Left ventricle myocardium inferior (tissue), 1 donor: ENCODE measurements at regions not wholly inside any gene's neighbourhood (a gene's known extent, or its start where the extent isn't known, plus 50 kb on each side); places are given as distances from the start of the nearest gene placed in this dataset.

ENCODE experiments used
- DNase-seq: peaks from one replicate; pipeline ENCODE4 v3.0.0-alpha.2; 2020
- H3K27ac ChIP-seq: fragments of 200-600 bp; replicated peaks from 2 replicates; pipeline ENCODE4 v1.8.0; 2021
- H3K27me3 ChIP-seq: fragments of 200-600 bp; 2 replicates; pipeline ENCODE4 v1.8.0; 2021; ENCODE audit warnings: low read depth
- H3K36me3 ChIP-seq: fragments of 200-600 bp; 2 replicates; pipeline ENCODE4 v1.8.0; 2021
- H3K4me1 ChIP-seq: fragments of 200-600 bp; 2 replicates; pipeline ENCODE4 v1.8.0; 2021
- H3K4me3 ChIP-seq: fragments of 200-600 bp; 2 replicates; pipeline ENCODE4 v1.8.0; 2021; ENCODE audit warnings: mild to moderate bottlenecking, moderate library complexity
- H3K9me3 ChIP-seq: fragments of 200-600 bp; replicated peaks from 2 replicates; pipeline ENCODE4 v1.8.0; 2021
- intact Hi-C: fragments of 100-400 bp; cut with micrococcal nuclease; formaldehyde crosslinking; loops from one replicate; pipeline ENCODE4 v1.11.0; 2022
- TF ChIP-seq, protein P1 (sequence below): fragments of 200-600 bp; IDR thresholded peaks from 2 replicates; pipeline ENCODE4 v1.8.0; 2021; ENCODE audit warnings: antibody characterized with exemption, mild to moderate bottlenecking, borderline replicate concordance
- donor health status: DM: no; HTN: yes; CAD: no; lungs with severe emphysema.

DNA sequence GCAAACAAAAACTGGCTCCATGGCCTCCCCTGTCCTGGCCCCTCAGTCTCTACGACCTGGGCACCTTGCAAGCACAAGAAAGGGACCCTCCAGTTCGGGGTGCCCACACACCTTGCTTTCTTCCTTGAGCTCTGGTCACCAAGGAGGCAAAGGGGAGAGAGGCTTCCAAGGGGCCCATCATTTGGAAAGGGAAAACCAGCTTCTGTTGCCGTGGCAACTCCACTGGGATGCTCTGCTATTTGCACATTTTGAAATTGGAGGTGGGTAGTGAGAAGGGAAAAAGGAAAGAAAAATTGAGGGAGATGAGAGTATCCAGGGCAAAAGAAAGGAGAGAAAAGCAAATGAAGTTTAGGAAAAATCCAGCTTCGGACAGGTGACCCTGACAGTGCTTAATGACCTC, 388.4 kb downstream of the SHANK2 start:
- peaks cover 85% of the 10 kb centered on the region for H3K27me3 ChIP-seq
- H3K4me1 ChIP-seq, result no peaks in the 10 kb centered on the region
- intact Hi-C loops, result no loop called here
- no peak overlapping the region for H3K27ac ChIP-seq
- TF ChIP-seq, protein P1, sequence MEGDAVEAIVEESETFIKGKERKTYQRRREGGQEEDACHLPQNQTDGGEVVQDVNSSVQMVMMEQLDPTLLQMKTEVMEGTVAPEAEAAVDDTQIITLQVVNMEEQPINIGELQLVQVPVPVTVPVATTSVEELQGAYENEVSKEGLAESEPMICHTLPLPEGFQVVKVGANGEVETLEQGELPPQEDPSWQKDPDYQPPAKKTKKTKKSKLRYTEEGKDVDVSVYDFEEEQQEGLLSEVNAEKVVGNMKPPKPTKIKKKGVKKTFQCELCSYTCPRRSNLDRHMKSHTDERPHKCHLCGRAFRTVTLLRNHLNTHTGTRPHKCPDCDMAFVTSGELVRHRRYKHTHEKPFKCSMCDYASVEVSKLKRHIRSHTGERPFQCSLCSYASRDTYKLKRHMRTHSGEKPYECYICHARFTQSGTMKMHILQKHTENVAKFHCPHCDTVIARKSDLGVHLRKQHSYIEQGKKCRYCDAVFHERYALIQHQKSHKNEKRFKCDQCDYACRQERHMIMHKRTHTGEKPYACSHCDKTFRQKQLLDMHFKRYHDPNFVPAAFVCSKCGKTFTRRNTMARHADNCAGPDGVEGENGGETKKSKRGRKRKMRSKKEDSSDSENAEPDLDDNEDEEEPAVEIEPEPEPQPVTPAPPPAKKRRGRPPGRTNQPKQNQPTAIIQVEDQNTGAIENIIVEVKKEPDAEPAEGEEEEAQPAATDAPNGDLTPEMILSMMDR, result no peak
- no peaks in the 10 kb centered on the region for H3K9me3 ChIP-seq
- H3K36me3 ChIP-seq, result no peaks in the 10 kb centered on the region
- no peak for DNase-seq
- no peak overlapping the region for H3K4me3 ChIP-seq

DNA sequence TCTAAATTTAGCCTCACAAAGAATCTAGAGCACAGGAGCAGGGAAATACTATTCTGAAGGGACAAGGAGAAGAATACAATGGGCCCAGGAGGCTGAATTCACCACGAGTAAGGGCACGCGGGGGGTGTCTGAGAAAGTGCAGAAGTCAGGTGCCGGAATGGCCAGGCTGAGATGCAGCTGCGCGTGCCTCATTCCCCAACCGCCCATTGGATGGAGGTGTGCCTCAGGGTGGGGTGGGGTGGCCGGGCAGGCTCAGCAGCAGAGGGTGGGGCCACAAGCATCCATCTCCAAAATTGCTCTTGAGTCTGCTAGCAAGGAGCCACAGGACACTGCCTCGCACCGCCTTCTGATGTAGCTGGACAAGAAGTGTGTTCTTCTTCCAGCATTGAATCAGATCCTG, 387.0 kb downstream of the SHANK2 start:
- H3K36me3 ChIP-seq, result no peaks in the 10 kb centered on the region
- intact Hi-C loops, result no loop called here
- no peak overlapping the region for H3K27ac ChIP-seq
- H3K9me3 ChIP-seq, result no peaks in the 10 kb centered on the region
- H3K4me1 ChIP-seq, result no peaks in the 10 kb centered on the region
- DNase-seq, result no peak
- peaks cover 85% of the 10 kb centered on the region for H3K27me3 ChIP-seq
- TF ChIP-seq, protein P1, result no peak
- H3K4me3 ChIP-seq, result no peak overlapping the region

DNA sequence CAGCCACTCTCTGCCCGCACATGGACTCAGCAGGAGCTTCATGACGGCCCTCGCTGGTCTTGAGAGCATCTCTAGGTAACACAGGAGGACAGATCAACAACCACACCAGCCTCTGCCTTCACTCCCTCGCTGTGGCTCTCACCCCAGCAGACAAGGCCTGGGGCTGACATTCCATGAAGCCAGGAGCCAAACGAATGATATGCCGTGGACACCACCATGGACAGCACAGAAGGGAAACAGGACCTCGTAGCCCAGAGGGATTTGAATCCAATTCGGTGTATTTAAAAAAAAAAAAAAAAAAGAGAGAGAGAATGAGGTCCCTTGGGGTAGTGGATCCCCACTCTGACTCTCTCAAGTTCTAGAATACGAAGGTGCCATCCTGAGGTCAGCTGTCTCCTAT, 385.5 kb downstream of the SHANK2 start:
- intact Hi-C loops, result no loop called here
- Histone ChIP-seq H3K4me1 (no peaks in the 10 kb centered on the region), H3K27me3 (peaks cover 91% of the 10 kb centered on the region), H3K27ac (no peak overlapping the region), H3K36me3 (no peaks in the 10 kb centered on the region), H3K9me3 (no peaks in the 10 kb centered on the region), H3K4me3 (no peak overlapping the region)
- no peak for DNase-seq
- TF ChIP-seq, protein P1, result no peak

DNA sequence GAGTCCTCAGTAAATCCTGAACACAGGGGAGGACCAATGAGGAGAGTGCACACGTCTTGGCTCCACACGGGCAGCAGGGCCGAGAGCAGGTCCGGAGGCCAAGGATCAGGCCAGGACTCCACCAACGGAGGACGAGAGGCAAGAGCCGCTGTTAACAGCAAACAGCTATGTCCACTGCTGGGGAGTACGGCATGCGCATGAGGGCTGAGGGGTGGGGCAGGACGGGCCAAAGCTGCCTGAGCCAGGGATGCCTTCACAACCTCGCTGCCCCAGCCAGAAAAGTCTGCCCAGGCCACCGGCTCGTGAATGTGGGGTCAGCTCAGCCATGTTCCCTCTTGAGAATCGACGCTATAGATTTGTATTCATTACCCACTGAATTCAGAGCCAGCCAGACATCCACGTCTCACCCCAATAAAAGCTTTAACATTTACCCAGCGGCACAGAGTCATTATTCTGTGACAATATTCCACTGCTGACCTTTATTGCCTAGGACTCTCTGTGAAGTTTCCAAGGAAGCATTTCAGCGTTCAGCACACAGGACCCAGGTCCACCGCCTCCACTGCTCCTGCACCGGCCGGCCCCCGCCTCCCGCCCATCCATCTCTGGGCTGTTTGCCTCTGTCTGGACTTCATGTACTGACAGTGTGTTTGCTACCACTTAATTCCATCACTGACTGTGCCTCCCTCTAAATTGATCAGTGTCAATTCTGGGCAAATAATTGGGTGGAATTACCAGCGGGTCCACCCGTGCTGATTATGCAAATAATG, 384.9 kb downstream of the SHANK2 start:
- TF ChIP-seq, protein P1, result no peak
- Histone ChIP-seq H3K4me3 (no peak overlapping the region), H3K4me1 (no peaks in the 10 kb centered on the region), H3K9me3 (no peaks in the 10 kb centered on the region), H3K27me3 (peaks cover 97% of the 10 kb centered on the region), H3K27ac (no peak overlapping the region), H3K36me3 (no peaks in the 10 kb centered on the region)
- intact Hi-C loops, result no loop called here
- DNase-seq, result no peak

DNA sequence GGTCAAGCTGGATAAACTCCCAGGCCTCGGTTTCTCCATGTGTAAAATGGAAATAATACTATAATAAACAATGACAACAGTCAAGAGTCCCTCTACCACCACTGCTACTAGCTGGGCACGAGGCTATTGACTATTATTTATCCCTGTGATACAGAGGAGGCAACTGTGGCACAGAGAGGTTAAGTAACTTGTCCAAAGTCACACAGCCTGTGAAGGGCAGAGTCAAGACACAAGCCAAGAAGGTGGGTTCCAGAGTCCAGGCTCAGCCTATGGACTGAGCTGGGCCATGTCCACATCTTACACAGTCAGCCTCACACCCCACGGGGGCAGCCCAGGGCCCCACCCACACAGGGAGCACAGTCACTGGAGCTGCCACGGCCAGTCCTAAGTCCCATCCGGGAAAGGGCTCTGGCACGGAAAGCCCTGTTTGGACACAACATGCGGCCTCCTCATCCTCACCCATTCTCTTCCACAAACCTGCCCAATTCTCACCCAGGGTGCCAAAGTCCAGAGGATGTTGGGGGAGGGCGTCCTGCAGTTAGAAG, 384.0 kb downstream of the SHANK2 start:
- Histone ChIP-seq H3K9me3 (no peaks in the 10 kb centered on the region), H3K4me1 (no peaks in the 10 kb centered on the region), H3K27me3 (peaks cover 100% of the 10 kb centered on the region), H3K27ac (no peak overlapping the region), H3K36me3 (no peaks in the 10 kb centered on the region), H3K4me3 (no peak overlapping the region)
- TF ChIP-seq, protein P1, result no peak
- no peak for DNase-seq
- intact Hi-C loops, result no loop called here
